ENCODE measurements at regions not wholly inside any gene's neighbourhood (a gene's known extent, or its start where the extent isn't known, plus 50 kb on each side); places are given as distances from the start of the nearest gene placed in this dataset.

- TF ChIP-seq POLR2AphosphoS5 (IDR thresholded peaks at IDR 0.05; ENCODE audit: low read depth, low read length) (no peak), POU2F2 (IDR thresholded peaks at IDR 0.05; ENCODE audit: low read depth, low read length) (no peak), TAF1 (IDR thresholded peaks at IDR 0.05; ENCODE audit: low read depth, low read length) (no peak), PAX5 (IDR thresholded peaks at IDR 0.05; ENCODE audit: insufficient read depth, low read length, severe bottlenecking) (no peak), POLR2A (IDR thresholded peaks at IDR 0.05; ENCODE audit: low read depth, low read length) (no peak), SPI1 (IDR thresholded peaks at IDR 0.05; ENCODE audit: low read depth, low read length) (no peak)
- FAIRE-seq, result no peak
These were observed 135.6 kb upstream of the EPHA5 start for GRCh38 chr4:65805936-65806335.

GRCh38 chr4:65799513-65799912, 129.2 kb upstream of the EPHA5 start:
- TF ChIP-seq POLR2A (IDR thresholded peaks at IDR 0.05; ENCODE audit: low read depth, low read length) (no peak), TAF1 (IDR thresholded peaks at IDR 0.05; ENCODE audit: low read depth, low read length) (no peak), SPI1 (IDR thresholded peaks at IDR 0.05; ENCODE audit: low read depth, low read length) (no peak), POU2F2 (IDR thresholded peaks at IDR 0.05; ENCODE audit: low read depth, low read length) (no peak), PAX5 (IDR thresholded peaks at IDR 0.05; ENCODE audit: insufficient read depth, low read length, severe bottlenecking) (no peak), POLR2AphosphoS5 (IDR thresholded peaks at IDR 0.05; ENCODE audit: low read depth, low read length) (no peak)
- no peak for DNase-seq (ENCODE audit: insufficient read length, low spot score)
- no peak for FAIRE-seq

More at GRCh38 chr4:65805936-65806335, 135.6 kb upstream of the EPHA5 start:
- no peak for DNase-seq (ENCODE audit: insufficient read length, low spot score)

- TF ChIP-seq PAX5 (IDR thresholded peaks at IDR 0.05; ENCODE audit: insufficient read depth, low read length, severe bottlenecking) (no peak), TAF1 (IDR thresholded peaks at IDR 0.05; ENCODE audit: low read depth, low read length) (no peak)
- DNase-seq (ENCODE audit: insufficient read length, low spot score), result no peak
- FAIRE-seq, result no peak
These were observed 128.3 kb upstream of the EPHA5 start for GRCh38 chr4:65798498-65799127.

- DNase-seq (ENCODE audit: insufficient read length, low spot score) (no peak), FAIRE-seq (no peak)
- TF ChIP-seq TAF1 (IDR thresholded peaks at IDR 0.05; ENCODE audit: low read depth, low read length) (no peak), POLR2A (IDR thresholded peaks at IDR 0.05; ENCODE audit: low read depth, low read length) (no peak), POLR2AphosphoS5 (IDR thresholded peaks at IDR 0.05; ENCODE audit: low read depth, low read length) (no peak), SPI1 (IDR thresholded peaks at IDR 0.05; ENCODE audit: low read depth, low read length) (no peak), POU2F2 (IDR thresholded peaks at IDR 0.05; ENCODE audit: low read depth, low read length) (no peak), PAX5 (IDR thresholded peaks at IDR 0.05; ENCODE audit: insufficient read depth, low read length, severe bottlenecking) (no peak)
These were observed 121.6 kb upstream of the EPHA5 start for GRCh38 chr4:65791812-65792308.

- no peak for TF ChIP-seq POU2F2 (IDR thresholded peaks at IDR 0.05; ENCODE audit: low read depth, low read length)
- TF ChIP-seq POLR2AphosphoS5 (IDR thresholded peaks at IDR 0.05; ENCODE audit: low read depth, low read length), result no peak
- TF ChIP-seq PAX5 (IDR thresholded peaks at IDR 0.05; ENCODE audit: insufficient read depth, low read length, severe bottlenecking), result no peak
- no peak for TF ChIP-seq POLR2A (IDR thresholded peaks at IDR 0.05; ENCODE audit: low read depth, low read length)
- TF ChIP-seq TAF1 (IDR thresholded peaks at IDR 0.05; ENCODE audit: low read depth, low read length), result no peak
- no peak for TF ChIP-seq SPI1 (IDR thresholded peaks at IDR 0.05; ENCODE audit: low read depth, low read length)
- DNase-seq (ENCODE audit: insufficient read length, low spot score) (no peak), FAIRE-seq (no peak)
These were observed 121.0 kb upstream of the EPHA5 start for GRCh38 chr4:65791111-65791811.

- TF ChIP-seq POU2F2 (IDR thresholded peaks at IDR 0.05; ENCODE audit: low read depth, low read length), result no peak
- no peak for TF ChIP-seq SPI1 (IDR thresholded peaks at IDR 0.05; ENCODE audit: low read depth, low read length)
- no peak for TF ChIP-seq TAF1 (IDR thresholded peaks at IDR 0.05; ENCODE audit: low read depth, low read length)
- TF ChIP-seq POLR2AphosphoS5 (IDR thresholded peaks at IDR 0.05; ENCODE audit: low read depth, low read length), result no peak
- TF ChIP-seq PAX5 (IDR thresholded peaks at IDR 0.05; ENCODE audit: insufficient read depth, low read length, severe bottlenecking), result no peak
- no peak for TF ChIP-seq POLR2A (IDR thresholded peaks at IDR 0.05; ENCODE audit: low read depth, low read length)
- no peak for DNase-seq (ENCODE audit: insufficient read length, low spot score)
- no peak for FAIRE-seq
These were observed 119.5 kb upstream of the EPHA5 start for GRCh38 chr4:65789805-65790204.

GRCh38 chr4:65789341-65789740, 119.1 kb upstream of the EPHA5 start:
- TF ChIP-seq TAF1 (IDR thresholded peaks at IDR 0.05; ENCODE audit: low read depth, low read length), result no peak
- no peak for TF ChIP-seq POU2F2 (IDR thresholded peaks at IDR 0.05; ENCODE audit: low read depth, low read length)
- no peak for TF ChIP-seq POLR2A (IDR thresholded peaks at IDR 0.05; ENCODE audit: low read depth, low read length)
- no peak for TF ChIP-seq SPI1 (IDR thresholded peaks at IDR 0.05; ENCODE audit: low read depth, low read length)
- no peak for TF ChIP-seq POLR2AphosphoS5 (IDR thresholded peaks at IDR 0.05; ENCODE audit: low read depth, low read length)
- TF ChIP-seq PAX5 (IDR thresholded peaks at IDR 0.05; ENCODE audit: insufficient read depth, low read length, severe bottlenecking), result no peak
- no peak for DNase-seq (ENCODE audit: insufficient read length, low spot score)
- no peak for FAIRE-seq

GRCh38 chr4:65777270-65777669, 107.0 kb upstream of the EPHA5 start:
- DNase-seq (ENCODE audit: insufficient read length, low spot score), result no peak
- FAIRE-seq, result no peak

GRCh38 chr4:65773636-65774035, 103.3 kb upstream of the EPHA5 start:
- DNase-seq (ENCODE audit: insufficient read length, low spot score) (no peak), FAIRE-seq (no peak)
- TF ChIP-seq POLR2AphosphoS5 (IDR thresholded peaks at IDR 0.05; ENCODE audit: low read depth, low read length) (no peak), POU2F2 (IDR thresholded peaks at IDR 0.05; ENCODE audit: low read depth, low read length) (no peak), SPI1 (IDR thresholded peaks at IDR 0.05; ENCODE audit: low read depth, low read length) (no peak), POLR2A (IDR thresholded peaks at IDR 0.05; ENCODE audit: low read depth, low read length) (no peak), TAF1 (IDR thresholded peaks at IDR 0.05; ENCODE audit: low read depth, low read length) (no peak), PAX5 (IDR thresholded peaks at IDR 0.05; ENCODE audit: insufficient read depth, low read length, severe bottlenecking) (no peak)

More at GRCh38 chr4:65777270-65777669, 107.0 kb upstream of the EPHA5 start:
- TF ChIP-seq PAX5 (IDR thresholded peaks at IDR 0.05; ENCODE audit: insufficient read depth, low read length, severe bottlenecking) (no peak), POLR2AphosphoS5 (IDR thresholded peaks at IDR 0.05; ENCODE audit: low read depth, low read length) (no peak), POU2F2 (IDR thresholded peaks at IDR 0.05; ENCODE audit: low read depth, low read length) (no peak), SPI1 (IDR thresholded peaks at IDR 0.05; ENCODE audit: low read depth, low read length) (no peak), POLR2A (IDR thresholded peaks at IDR 0.05; ENCODE audit: low read depth, low read length) (no peak), TAF1 (IDR thresholded peaks at IDR 0.05; ENCODE audit: low read depth, low read length) (no peak)
